HG03378 (cell line): ENCODE measurements at regions not wholly inside any gene's neighbourhood (a gene's known extent, or its start where the extent isn't known, plus 50 kb on each side); places are given as distances from the start of the nearest gene placed in this dataset.
"Not testable (repeated sequence)": the region's sequence is repeated elsewhere in the genome, so short reads cannot be mapped to it uniquely, and the experiment has no call there.

Experiments used
- ATAC-seq: cut with Tn5 transposase; IDR thresholded peaks from one replicate; pipeline ENCODE4 v1.9.1; 2021; ENCODE audit warnings: mild to moderate bottlenecking, moderate library complexity; ENCODE audit not compliant: unreplicated experiment

GRCh38 chrX:9258421-9259104 lies 206.3 kb upstream of the TBL1X start:
- ATAC-seq, result no peak

- ATAC-seq, result no peak
Measured at GRCh38 chrX:9260603-9261002, 204.3 kb upstream of the TBL1X start.

- ATAC-seq, result no peak
Measured at GRCh38 chrX:9267415-9267814, 197.4 kb upstream of the TBL1X start.

GRCh38 chrX:9269134-9269533 lies 195.7 kb upstream of the TBL1X start:
- no peak for ATAC-seq

- ATAC-seq, result no peak
Measured at GRCh38 chrX:9271789-9272525, 192.9 kb upstream of the TBL1X start.

GRCh38 chrX:9273744-9274143 lies 191.1 kb upstream of the TBL1X start:
- no peak for ATAC-seq

- no peak for ATAC-seq
Measured at GRCh38 chrX:9278475-9279233, 186.2 kb upstream of the TBL1X start.

- ATAC-seq, result no peak
Measured at GRCh38 chrX:9279234-9279544, 185.7 kb upstream of the TBL1X start.

- no peak for ATAC-seq
Measured at GRCh38 chrX:9280831-9281230, 184.0 kb upstream of the TBL1X start.

- no peak for ATAC-seq
Measured at GRCh38 chrX:9282325-9282724, 182.5 kb upstream of the TBL1X start.

GRCh38 chrX:9285342-9285771 lies 179.5 kb upstream of the TBL1X start:
- no peak for ATAC-seq

GRCh38 chrX:9286234-9286633 lies 178.6 kb upstream of the TBL1X start:
- ATAC-seq, result no peak

- no peak for ATAC-seq
Measured at GRCh38 chrX:9291629-9292028, 173.2 kb upstream of the TBL1X start.

GRCh38 chrX:9293051-9293496 lies 171.8 kb upstream of the TBL1X start:
- ATAC-seq, result no peak

- ATAC-seq, result no peak
Measured at GRCh38 chrX:9293903-9294302, 171.0 kb upstream of the TBL1X start.

GRCh38 chrX:9295551-9295950 lies 169.3 kb upstream of the TBL1X start:
- no peak for ATAC-seq

GRCh38 chrX:9298221-9298620 lies 166.6 kb upstream of the TBL1X start:
- ATAC-seq, result no peak

GRCh38 chrX:9299681-9300080 lies 165.2 kb upstream of the TBL1X start:
- ATAC-seq, result not testable (repeated sequence)

GRCh38 chrX:9301836-9302235 lies 163.0 kb upstream of the TBL1X start:
- ATAC-seq, result no peak

- no peak for ATAC-seq
Measured at GRCh38 chrX:9302381-9302780, 162.5 kb upstream of the TBL1X start.

GRCh38 chrX:9308426-9308825 lies 156.4 kb upstream of the TBL1X start:
- no peak for ATAC-seq

GRCh38 chrX:9310616-9311015 lies 154.2 kb upstream of the TBL1X start:
- no peak for ATAC-seq
